ENCODE measurements at regions not wholly inside any gene's neighbourhood (a gene's known extent, or its start where the extent isn't known, plus 50 kb on each side); places are given as distances from the start of the nearest gene placed in this dataset.
A peak's percentile ranks its signal among the peaks of the same experiment; 100 is the strongest.

GRCh38 chr4:145381163-145381562, 100.5 kb upstream of the SMAD1 start:
- ChIA-PET POLR2A (ENCODE audit: unreplicated experiment) (no interaction called here), CTCF (no interaction called here)
- Histone ChIP-seq H4K20me1 (ENCODE audit: low read length) (no peaks in the 10 kb centered on the region), H3K4me1 (ENCODE audit: insufficient read depth, low read length) (no peaks in the 10 kb centered on the region), H3K27me3 (ENCODE audit: low read length) (peaks cover 14% of the 10 kb centered on the region; the same call in 1 of the 2 replicates), H3K9me2 (replicated peaks; ENCODE audit: low read length) (no peaks in the 10 kb centered on the region), H3K36me3 (ENCODE audit: low read depth, low read length) (no peaks in the 10 kb centered on the region), H3K4me2 (ENCODE audit: low read length) (no peak overlapping the region), H3K9ac (ENCODE audit: low read length) (no peak overlapping the region), H3F3A (ENCODE audit: low read length, unreplicated experiment) (no peaks in the 10 kb centered on the region), H3K27ac (ENCODE audit: low read length) (no peak overlapping the region), H3K4me3 (ENCODE audit: low read length) (no peak overlapping the region), H3K79me2 (ENCODE audit: low read length) (no peaks in the 10 kb centered on the region), H3K9me3 (ENCODE audit: low read length) (no peaks in the 10 kb centered on the region), H2AFZ (ENCODE audit: low read length) (no peak overlapping the region)
- BruUV-seq (replicated peaks), result no TSS peak
- DNase-seq (no peak), ATAC-seq (no peak)
- intact Hi-C loops (cut with micrococcal nuclease), result no loop called here
- no peak for TF ChIP-seq CTCF (conservative IDR thresholded peaks at IDR 0.05; ENCODE audit: low read depth, low read length)
- TF ChIP-seq EZH2phosphoT487 (IDR thresholded peaks at IDR 0.05; ENCODE audit: borderline replicate concordance, low read length), result no peak
- TF ChIP-seq EZH2 (IDR thresholded peaks at IDR 0.05; ENCODE audit: low read length, unreplicated experiment), result no peak

GRCh38 chr4:145380123-145380522, 101.5 kb upstream of the SMAD1 start:
- Histone ChIP-seq H3K4me1 (ENCODE audit: insufficient read depth, low read length) (no peaks in the 10 kb centered on the region), H3K4me3 (ENCODE audit: low read length) (no peak overlapping the region), H3K27ac (ENCODE audit: low read length) (no peak overlapping the region), H3K9me2 (replicated peaks; ENCODE audit: low read length) (no peaks in the 10 kb centered on the region), H2AFZ (ENCODE audit: low read length) (no peak overlapping the region), H3K36me3 (ENCODE audit: low read depth, low read length) (no peaks in the 10 kb centered on the region), H3F3A (ENCODE audit: low read length, unreplicated experiment) (no peaks in the 10 kb centered on the region), H3K27me3 (ENCODE audit: low read length) (peaks cover 4% of the 10 kb centered on the region; the same call in 1 of the 2 replicates), H3K9ac (ENCODE audit: low read length) (no peak overlapping the region), H3K9me3 (ENCODE audit: low read length) (no peaks in the 10 kb centered on the region), H4K20me1 (ENCODE audit: low read length) (no peaks in the 10 kb centered on the region), H3K79me2 (ENCODE audit: low read length) (no peaks in the 10 kb centered on the region), H3K4me2 (ENCODE audit: low read length) (no peak overlapping the region)
- no peak for ATAC-seq
- intact Hi-C loops (cut with micrococcal nuclease), result no loop called here
- ChIA-PET POLR2A (ENCODE audit: unreplicated experiment) (no interaction called here), CTCF (no interaction called here)
- TF ChIP-seq EZH2phosphoT487 (IDR thresholded peaks at IDR 0.05; ENCODE audit: borderline replicate concordance, low read length), result no peak
- DNase-seq, result peak; percentile 48
- BruUV-seq (replicated peaks), result no TSS peak

GRCh38 chr4:145375416-145375815, 106.2 kb upstream of the SMAD1 start:
- TF ChIP-seq EZH2 (IDR thresholded peaks at IDR 0.05; ENCODE audit: low read length, unreplicated experiment), result no peak
- TF ChIP-seq CTCF (conservative IDR thresholded peaks at IDR 0.05; ENCODE audit: low read depth, low read length), result no peak
- TF ChIP-seq EZH2phosphoT487 (IDR thresholded peaks at IDR 0.05; ENCODE audit: borderline replicate concordance, low read length), result no peak
- ChIA-PET CTCF (no interaction called here), POLR2A (ENCODE audit: unreplicated experiment) (no interaction called here)
- H3K27ac ChIP-seq (ENCODE audit: low read length), result no peak overlapping the region
- no TSS peak for BruUV-seq (replicated peaks)
- H3F3A ChIP-seq (ENCODE audit: low read length, unreplicated experiment), result no peaks in the 10 kb centered on the region
- H4K20me1 ChIP-seq (ENCODE audit: low read length), result no peaks in the 10 kb centered on the region
- no peaks in the 10 kb centered on the region for H3K9me2 ChIP-seq (replicated peaks; ENCODE audit: low read length)
- H3K4me1 ChIP-seq (ENCODE audit: insufficient read depth, low read length), result no peaks in the 10 kb centered on the region
- H3K27me3 ChIP-seq (ENCODE audit: low read length), result no peaks in the 10 kb centered on the region
- intact Hi-C loops (cut with micrococcal nuclease), result no loop called here
- no peaks in the 10 kb centered on the region for H3K9me3 ChIP-seq (ENCODE audit: low read length)
- no peak for ATAC-seq
- no peak overlapping the region for H3K4me3 ChIP-seq (ENCODE audit: low read length)
- H3K79me2 ChIP-seq (ENCODE audit: low read length), result no peaks in the 10 kb centered on the region
- no peak overlapping the region for H2AFZ ChIP-seq (ENCODE audit: low read length)
- H3K4me2 ChIP-seq (ENCODE audit: low read length), result no peak overlapping the region
- H3K9ac ChIP-seq (ENCODE audit: low read length), result no peak overlapping the region
- DNase-seq, result no peak
- no peaks in the 10 kb centered on the region for H3K36me3 ChIP-seq (ENCODE audit: low read depth, low read length)

Measured in PC-3 (cell line).